Liver (tissue), 3 donors: ENCODE measurements at regions not wholly inside any gene's neighbourhood (a gene's known extent, or its start where the extent isn't known, plus 50 kb on each side); places are given as distances from the start of the nearest gene placed in this dataset.

Source experiments
- ATF3 ChIP-seq: IDR thresholded peaks from 2 replicates; pipeline ENCODE4 v1.6.1; 2016; ENCODE audit warnings: antibody characterized with exemption
- EGR1 ChIP-seq, 2 donors: IDR thresholded peaks; 2 replicates each; pipeline ENCODE4 v1.6.1; 2016 to 2018; ENCODE audit warnings: antibody characterized with exemption in 2 of 2, low read depth in 2 of 2
- FOXA1 ChIP-seq: IDR thresholded peaks from 2 replicates; pipeline ENCODE4 v1.6.1; 2016; ENCODE audit warnings: antibody characterized with exemption
- FOXA2 ChIP-seq: IDR thresholded peaks from 2 replicates; pipeline ENCODE4 v1.6.1; 2016; ENCODE audit warnings: antibody characterized with exemption
- GABPA ChIP-seq, 2 donors: IDR thresholded peaks in 1 of 2; conservative IDR thresholded peaks in 1 of 2; 2 replicates each; pipeline ENCODE4 v1.6.1; 2016; ENCODE audit warnings: antibody characterized with exemption in 2 of 2, mild to moderate bottlenecking in 1 of 2, moderate library complexity in 1 of 2
- JUND ChIP-seq, 2 donors: IDR thresholded peaks; 2 replicates each; pipeline ENCODE4 v1.6.1; 2016; ENCODE audit warnings: antibody characterized with exemption in 2 of 2
- MAX ChIP-seq: IDR thresholded peaks from 2 replicates; pipeline ENCODE4 v1.6.1; 2016; ENCODE audit warnings: antibody characterized with exemption
- RAD21 ChIP-seq, 2 donors: IDR thresholded peaks; 2 replicates each; pipeline ENCODE4 v1.6.1; 2016; ENCODE audit warnings: antibody characterized with exemption in 2 of 2, mild to moderate bottlenecking in 2 of 2
- RXRA ChIP-seq, 2 donors: IDR thresholded peaks; 2 replicates each; pipeline ENCODE4 v1.6.1; 2017 to 2018; ENCODE audit warnings: antibody characterized with exemption in 2 of 2, mild to moderate bottlenecking in 1 of 2
- SP1 ChIP-seq: IDR thresholded peaks from 2 replicates; pipeline ENCODE4 v1.6.1; 2018; ENCODE audit warnings: antibody characterized with exemption, mild to moderate bottlenecking
- YY1 ChIP-seq: IDR thresholded peaks from 2 replicates; pipeline ENCODE4 v1.6.1; 2016; ENCODE audit warnings: antibody characterized with exemption, mild to moderate bottlenecking
- ZBTB33 ChIP-seq: IDR thresholded peaks from 2 replicates; pipeline ENCODE4 v1.6.1; 2016; ENCODE audit warnings: antibody characterized with exemption
- TF ChIP-seq, protein P1 (sequence below): fragments of 150-350 bp; IDR thresholded peaks from 2 replicates; pipeline ENCODE4 v1.5.1; 2017; ENCODE audit warnings: improper control_type of control experiment, low read depth, low read length; ENCODE audit not compliant: missing input control
- TF ChIP-seq, protein P2 (sequence below): IDR thresholded peaks from 2 replicates; pipeline ENCODE4 v1.6.1; 2016; ENCODE audit warnings: antibody characterized with exemption, mild to moderate bottlenecking
- donor health status: healthy.
- donor health status: healthy.

GRCh38 chr4:34921391-34921790, 1322.9 kb downstream of the ARAP2 start:
- TF ChIP-seq ZBTB33 = no peak
- TF ChIP-seq, protein P1, sequence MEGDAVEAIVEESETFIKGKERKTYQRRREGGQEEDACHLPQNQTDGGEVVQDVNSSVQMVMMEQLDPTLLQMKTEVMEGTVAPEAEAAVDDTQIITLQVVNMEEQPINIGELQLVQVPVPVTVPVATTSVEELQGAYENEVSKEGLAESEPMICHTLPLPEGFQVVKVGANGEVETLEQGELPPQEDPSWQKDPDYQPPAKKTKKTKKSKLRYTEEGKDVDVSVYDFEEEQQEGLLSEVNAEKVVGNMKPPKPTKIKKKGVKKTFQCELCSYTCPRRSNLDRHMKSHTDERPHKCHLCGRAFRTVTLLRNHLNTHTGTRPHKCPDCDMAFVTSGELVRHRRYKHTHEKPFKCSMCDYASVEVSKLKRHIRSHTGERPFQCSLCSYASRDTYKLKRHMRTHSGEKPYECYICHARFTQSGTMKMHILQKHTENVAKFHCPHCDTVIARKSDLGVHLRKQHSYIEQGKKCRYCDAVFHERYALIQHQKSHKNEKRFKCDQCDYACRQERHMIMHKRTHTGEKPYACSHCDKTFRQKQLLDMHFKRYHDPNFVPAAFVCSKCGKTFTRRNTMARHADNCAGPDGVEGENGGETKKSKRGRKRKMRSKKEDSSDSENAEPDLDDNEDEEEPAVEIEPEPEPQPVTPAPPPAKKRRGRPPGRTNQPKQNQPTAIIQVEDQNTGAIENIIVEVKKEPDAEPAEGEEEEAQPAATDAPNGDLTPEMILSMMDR = no peak
- no peak for TF ChIP-seq GABPA (IDR thresholded peaks at IDR 0.05 in 1 of 2, conservative IDR thresholded peaks at IDR 0.05 in 1 of 2)
- TF ChIP-seq, protein P2, sequence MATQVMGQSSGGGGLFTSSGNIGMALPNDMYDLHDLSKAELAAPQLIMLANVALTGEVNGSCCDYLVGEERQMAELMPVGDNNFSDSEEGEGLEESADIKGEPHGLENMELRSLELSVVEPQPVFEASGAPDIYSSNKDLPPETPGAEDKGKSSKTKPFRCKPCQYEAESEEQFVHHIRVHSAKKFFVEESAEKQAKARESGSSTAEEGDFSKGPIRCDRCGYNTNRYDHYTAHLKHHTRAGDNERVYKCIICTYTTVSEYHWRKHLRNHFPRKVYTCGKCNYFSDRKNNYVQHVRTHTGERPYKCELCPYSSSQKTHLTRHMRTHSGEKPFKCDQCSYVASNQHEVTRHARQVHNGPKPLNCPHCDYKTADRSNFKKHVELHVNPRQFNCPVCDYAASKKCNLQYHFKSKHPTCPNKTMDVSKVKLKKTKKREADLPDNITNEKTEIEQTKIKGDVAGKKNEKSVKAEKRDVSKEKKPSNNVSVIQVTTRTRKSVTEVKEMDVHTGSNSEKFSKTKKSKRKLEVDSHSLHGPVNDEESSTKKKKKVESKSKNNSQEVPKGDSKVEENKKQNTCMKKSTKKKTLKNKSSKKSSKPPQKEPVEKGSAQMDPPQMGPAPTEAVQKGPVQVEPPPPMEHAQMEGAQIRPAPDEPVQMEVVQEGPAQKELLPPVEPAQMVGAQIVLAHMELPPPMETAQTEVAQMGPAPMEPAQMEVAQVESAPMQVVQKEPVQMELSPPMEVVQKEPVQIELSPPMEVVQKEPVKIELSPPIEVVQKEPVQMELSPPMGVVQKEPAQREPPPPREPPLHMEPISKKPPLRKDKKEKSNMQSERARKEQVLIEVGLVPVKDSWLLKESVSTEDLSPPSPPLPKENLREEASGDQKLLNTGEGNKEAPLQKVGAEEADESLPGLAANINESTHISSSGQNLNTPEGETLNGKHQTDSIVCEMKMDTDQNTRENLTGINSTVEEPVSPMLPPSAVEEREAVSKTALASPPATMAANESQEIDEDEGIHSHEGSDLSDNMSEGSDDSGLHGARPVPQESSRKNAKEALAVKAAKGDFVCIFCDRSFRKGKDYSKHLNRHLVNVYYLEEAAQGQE = no peak
- no peak for TF ChIP-seq SP1
- no peak for TF ChIP-seq FOXA1
- no peak for TF ChIP-seq MAX
- TF ChIP-seq RXRA (IDR thresholded peaks at IDR 0.05) = no peak
- TF ChIP-seq JUND (IDR thresholded peaks at IDR 0.05) = no peak
- no peak for TF ChIP-seq EGR1 (IDR thresholded peaks at IDR 0.05; ENCODE audit: low read depth in 2 of 2)
- TF ChIP-seq FOXA2 = no peak
- TF ChIP-seq YY1 = no peak
- no peak for TF ChIP-seq ATF3
- no peak for TF ChIP-seq RAD21 (IDR thresholded peaks at IDR 0.05)
